ENCODE measurements at regions not wholly inside any gene's neighbourhood (a gene's known extent, or its start where the extent isn't known, plus 50 kb on each side); places are given as distances from the start of the nearest gene placed in this dataset.
"Not testable (repeated sequence)": the region's sequence is repeated elsewhere in the genome, so short reads cannot be mapped to it uniquely, and the experiment has no call there.

- no peak for DNase-seq
These were observed 133.8 kb downstream of the JRKL start for GRCh38 chr11:96523656-96524055.

- DNase-seq: no peak
These were observed 134.7 kb downstream of the JRKL start for GRCh38 chr11:96524475-96524874.

- DNase-seq: no peak
These were observed 140.7 kb downstream of the JRKL start for GRCh38 chr11:96530473-96530872.

DNA sequence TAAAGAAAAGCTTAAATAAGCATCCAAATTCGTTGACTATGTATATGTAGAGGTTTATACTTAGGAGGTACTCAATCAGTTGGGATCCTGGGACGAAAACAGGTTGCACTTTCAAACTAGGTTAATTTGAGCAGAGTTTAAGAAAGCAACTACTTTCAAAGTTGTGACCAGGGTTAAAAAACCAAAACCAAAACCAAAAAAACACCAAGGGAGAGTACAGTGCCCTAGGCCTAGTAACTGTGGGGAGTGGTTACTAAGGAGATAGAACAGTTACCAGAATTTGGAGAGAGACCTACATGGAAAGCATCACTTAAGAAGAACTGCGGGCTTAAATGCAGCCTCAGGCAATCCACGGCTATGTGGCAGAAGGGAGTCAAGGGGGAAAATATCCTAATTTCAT is 148.3 kb downstream of the JRKL start:
- DNase-seq: no peak

DNA sequence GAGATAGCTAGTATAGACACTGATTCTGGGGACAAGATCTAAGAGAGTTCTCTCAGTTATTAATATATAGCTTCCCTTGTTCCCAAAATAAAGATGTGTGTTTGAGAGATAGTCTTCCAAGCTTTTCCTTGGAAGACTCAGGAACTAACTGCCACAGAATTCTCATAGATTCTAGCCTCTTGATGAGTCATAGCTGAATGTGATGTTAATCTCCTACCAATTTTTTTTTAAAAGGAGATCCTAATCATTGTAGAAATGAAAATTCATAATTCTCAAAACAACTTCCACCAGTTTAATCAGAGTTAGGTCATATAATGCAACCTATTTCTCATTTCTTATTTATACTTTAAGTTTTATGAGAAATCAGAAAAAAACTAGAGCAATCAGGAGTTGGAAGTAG is 148.8 kb downstream of the JRKL start:
- DNase-seq: no peak

DNA sequence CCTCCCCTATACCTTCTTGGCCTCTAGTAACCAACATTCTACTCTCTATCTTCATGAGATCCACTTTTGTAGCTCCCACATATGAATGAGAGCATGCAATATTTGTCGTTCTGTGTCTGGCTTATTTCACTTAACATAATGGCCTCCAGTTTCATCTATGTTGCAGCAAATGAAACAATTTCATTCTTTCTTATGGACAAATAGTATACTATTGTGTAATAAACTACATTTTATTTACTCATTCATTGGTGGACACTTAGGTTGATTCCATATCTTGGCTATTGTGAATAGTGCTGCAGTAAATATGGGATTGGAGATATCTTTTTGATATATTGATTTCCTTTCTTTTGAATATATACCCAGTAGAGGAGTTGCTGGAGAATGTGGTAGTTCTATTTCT is 151.1 kb downstream of the JRKL start:
- DNase-seq: no peak

- no peak for DNase-seq
These were observed 153.4 kb downstream of the JRKL start for GRCh38 chr11:96543177-96543576.

- DNase-seq: not testable (repeated sequence)
These were observed 155.4 kb downstream of the JRKL start for GRCh38 chr11:96545192-96545591.

GRCh38 chr11:96551136-96551535 is 161.3 kb downstream of the JRKL start:
- DNase-seq: no peak

- DNase-seq: no peak
These were observed 164.5 kb downstream of the JRKL start for GRCh38 chr11:96554236-96554820.

GRCh38 chr11:96555826-96556225 is 166.0 kb downstream of the JRKL start:
- DNase-seq: not testable (repeated sequence)

DNA sequence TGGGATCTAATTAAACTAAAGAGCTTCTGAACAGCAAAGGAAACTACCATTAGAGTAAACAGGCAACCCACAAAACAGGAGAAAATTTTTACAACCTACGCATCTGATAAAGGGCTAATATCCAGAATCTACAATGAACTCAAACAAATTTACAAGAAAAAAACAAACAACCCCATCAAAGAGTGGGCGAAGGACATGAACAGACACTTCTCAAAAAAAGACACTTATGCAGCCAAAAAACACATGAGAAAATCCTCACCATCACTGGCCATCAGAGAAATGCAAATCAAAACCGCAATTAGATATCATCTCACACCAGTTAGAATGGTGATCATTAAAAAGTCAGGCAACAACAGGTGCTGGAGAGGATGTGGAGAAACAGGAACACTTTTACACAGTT is 170.9 kb downstream of the JRKL start:
- not testable (repeated sequence) for DNase-seq

- DNase-seq: no peak
These were observed 177.4 kb downstream of the JRKL start for GRCh38 chr11:96567176-96567575.

- no peak for DNase-seq
These were observed 177.9 kb downstream of the JRKL start for GRCh38 chr11:96567667-96568066.

DNA sequence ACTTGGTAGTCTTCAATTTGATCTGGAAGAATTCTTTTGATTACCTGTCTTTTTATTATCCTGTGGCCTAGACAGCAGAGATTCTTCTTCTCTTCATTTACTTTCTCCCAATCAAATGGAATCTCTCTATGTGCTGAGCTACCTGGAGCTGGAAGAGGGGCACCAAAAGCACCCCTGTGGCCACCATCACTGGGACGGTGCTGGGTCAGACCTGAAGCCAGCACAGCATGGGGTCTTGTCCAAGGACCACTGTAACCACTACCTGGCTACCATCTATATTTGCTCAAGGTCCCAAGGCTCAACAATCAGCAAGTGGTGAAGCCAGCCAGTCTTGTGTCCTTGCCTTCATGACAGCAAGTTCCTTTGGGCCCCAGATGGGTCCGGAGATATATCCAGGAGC is 186.6 kb downstream of the JRKL start:
- no peak for DNase-seq

GRCh38 chr11:96578379-96578778 is 188.6 kb downstream of the JRKL start:
- no peak for DNase-seq

GRCh38 chr11:96579656-96580055 is 189.8 kb downstream of the JRKL start:
- DNase-seq: no peak

DNA sequence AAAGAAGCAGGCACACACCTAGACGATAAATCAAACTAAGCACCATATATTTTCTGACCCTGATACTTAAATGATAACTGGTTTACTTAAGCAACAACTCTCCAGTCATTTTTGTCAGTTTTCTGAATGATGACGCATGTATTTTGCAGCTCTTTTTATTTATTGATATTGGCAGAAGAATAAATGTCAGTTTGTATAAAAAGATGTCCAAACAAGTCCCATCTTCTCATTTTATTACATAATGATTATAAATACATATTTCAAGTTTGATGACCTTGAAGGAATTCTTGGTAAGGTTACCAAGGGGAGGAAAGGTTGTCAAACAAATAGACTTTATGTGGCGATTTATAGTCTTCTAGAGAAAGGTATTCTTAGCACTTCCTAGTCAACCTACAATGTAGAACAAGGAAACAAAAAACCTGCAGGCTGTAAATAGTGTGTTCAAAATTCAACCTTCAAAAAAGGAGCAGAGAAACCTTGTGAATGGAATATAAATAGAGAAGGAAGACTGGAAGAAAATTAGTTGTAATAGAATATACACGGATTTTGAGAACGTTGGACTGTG is 190.7 kb downstream of the JRKL start:
- no peak for DNase-seq

GRCh38 chr11:96585944-96586880 is 196.4 kb downstream of the JRKL start:
- not testable (repeated sequence) for DNase-seq

DNA sequence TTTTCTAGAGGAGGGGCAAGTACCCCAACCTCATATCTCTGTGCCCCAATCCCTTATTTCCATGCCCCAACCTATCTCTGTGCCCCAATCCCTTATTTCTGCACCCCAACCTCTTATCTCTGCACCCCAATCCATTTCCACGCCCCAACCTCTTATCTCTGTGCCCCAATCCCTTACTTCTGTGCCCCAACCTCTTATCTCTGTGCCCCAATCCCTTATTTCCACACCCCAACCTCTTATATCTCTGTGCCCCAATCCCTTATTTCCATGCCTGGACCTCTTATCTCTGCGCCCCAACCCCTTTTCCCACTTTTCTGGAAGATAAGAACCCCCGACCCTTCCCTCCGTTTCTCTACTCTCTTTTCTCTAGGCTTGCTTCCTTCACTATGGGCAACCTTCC is 199.0 kb downstream of the JRKL start:
- DNase-seq: not testable (repeated sequence)

DNA sequence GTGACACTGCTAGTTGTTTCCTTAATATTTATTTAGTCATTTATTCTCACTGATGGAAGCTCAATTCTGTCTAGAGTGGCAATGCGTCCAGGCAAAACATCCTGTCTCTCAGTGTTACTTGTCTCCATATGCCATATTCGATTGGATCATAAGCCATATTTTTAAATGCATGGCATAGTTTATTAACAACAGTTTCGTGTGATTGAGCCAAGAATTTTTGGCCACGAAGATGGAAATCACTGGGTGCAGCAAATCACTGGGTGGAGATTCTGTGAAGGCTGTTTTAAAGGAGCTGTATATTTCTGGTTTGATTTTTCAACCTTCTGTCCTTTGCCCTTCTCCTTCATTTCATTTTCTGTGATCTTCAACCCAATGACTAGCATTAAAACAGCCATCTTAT is 205.2 kb downstream of the JRKL start:
- DNase-seq: no peak

GRCh38 chr11:96607864-96608558 is 218.2 kb downstream of the JRKL start:
- DNase-seq: no peak

- no peak for DNase-seq
These were observed 224.3 kb downstream of the JRKL start for GRCh38 chr11:96614101-96614500.

Measured in CD4-positive, alpha-beta T cell treated with Interleukin-4 for 1 hour (primary cell).